ENCODE measurements at regions not wholly inside any gene's neighbourhood (a gene's known extent, or its start where the extent isn't known, plus 50 kb on each side); places are given as distances from the start of the nearest gene placed in this dataset.
"Not testable (repeated sequence)": the region's sequence is repeated elsewhere in the genome, so short reads cannot be mapped to it uniquely, and the experiment has no call there.

- TF ChIP-seq EZH2 (IDR thresholded peaks at IDR 0.05), result no peak
- TF ChIP-seq FOXP2 (optimal IDR thresholded peaks at IDR 0.05; ENCODE audit: control extremely low read depth, extremely low read length, insufficient read depth), result no peak
- TF ChIP-seq POLR2AphosphoS5 (IDR thresholded peaks at IDR 0.05; ENCODE audit: borderline replicate concordance, low read depth, low read length), result no peak
- H3K9ac ChIP-seq (ENCODE audit: insufficient read length), result no peak overlapping the region
Measured at GRCh38 chr7:142522735-142523134, 226.5 kb upstream of the PRSS1 start.

GRCh38 chr7:142520885-142521284 is 228.4 kb upstream of the PRSS1 start:
- H3K36me3 ChIP-seq (ENCODE audit: insufficient read depth, low read length); DNase-seq (ENCODE audit: low read depth, low spot score); H3K4me3 ChIP-seq; H3K9ac ChIP-seq (ENCODE audit: insufficient read length); H3K27ac ChIP-seq; H3K9me3 ChIP-seq (ENCODE audit: low read depth, low read length): not testable (repeated sequence)

More at GRCh38 chr7:142522735-142523134, 226.5 kb upstream of the PRSS1 start:
- DNase-seq (ENCODE audit: low read depth, low spot score), result no peak
- H3K4me3 ChIP-seq, result no peak overlapping the region
- no peak overlapping the region for H3K27ac ChIP-seq
- H3K36me3 ChIP-seq (ENCODE audit: insufficient read depth, low read length), result no peaks in the 10 kb centered on the region
- no peaks in the 10 kb centered on the region for H3K9me3 ChIP-seq (ENCODE audit: low read depth, low read length)

GRCh38 chr7:142520455-142520854 is 228.8 kb upstream of the PRSS1 start:
- H3K27ac ChIP-seq, result not testable (repeated sequence)

GRCh38 chr7:142519079-142520078 is 229.9 kb upstream of the PRSS1 start:
- no peaks in the 10 kb centered on the region for H3K36me3 ChIP-seq (ENCODE audit: insufficient read depth, low read length)
- DNase-seq (ENCODE audit: low read depth, low spot score), result no peak
- H3K9me3 ChIP-seq (ENCODE audit: low read depth, low read length), result no peaks in the 10 kb centered on the region
- no peak for TF ChIP-seq EZH2 (IDR thresholded peaks at IDR 0.05)
- no peak for TF ChIP-seq FOXP2 (optimal IDR thresholded peaks at IDR 0.05; ENCODE audit: control extremely low read depth, extremely low read length, insufficient read depth)
- no peak for TF ChIP-seq POLR2AphosphoS5 (IDR thresholded peaks at IDR 0.05; ENCODE audit: borderline replicate concordance, low read depth, low read length)
- no peak overlapping the region for H3K4me3 ChIP-seq
- no peak overlapping the region for H3K27ac ChIP-seq
- no peak overlapping the region for H3K9ac ChIP-seq (ENCODE audit: insufficient read length)

More at GRCh38 chr7:142520455-142520854, 228.8 kb upstream of the PRSS1 start:
- H3K4me3 ChIP-seq; H3K36me3 ChIP-seq (ENCODE audit: insufficient read depth, low read length); H3K9ac ChIP-seq (ENCODE audit: insufficient read length); H3K9me3 ChIP-seq (ENCODE audit: low read depth, low read length); DNase-seq (ENCODE audit: low read depth, low spot score): not testable (repeated sequence)

GRCh38 chr7:142516038-142516501 is 233.2 kb upstream of the PRSS1 start:
- no peaks in the 10 kb centered on the region for H3K36me3 ChIP-seq (ENCODE audit: insufficient read depth, low read length)
- H3K9me3 ChIP-seq (ENCODE audit: low read depth, low read length), result no peaks in the 10 kb centered on the region
- TF ChIP-seq EZH2 (IDR thresholded peaks at IDR 0.05), result no peak
- TF ChIP-seq POLR2AphosphoS5 (IDR thresholded peaks at IDR 0.05; ENCODE audit: borderline replicate concordance, low read depth, low read length), result no peak
- no peak for TF ChIP-seq FOXP2 (optimal IDR thresholded peaks at IDR 0.05; ENCODE audit: control extremely low read depth, extremely low read length, insufficient read depth)
- no peak overlapping the region for H3K4me3 ChIP-seq
- DNase-seq (ENCODE audit: low read depth, low spot score), result peak; percentile 40
- H3K9ac ChIP-seq (ENCODE audit: insufficient read length), result no peak overlapping the region
- H3K27ac ChIP-seq, result no peak overlapping the region

- H3K9ac ChIP-seq (ENCODE audit: insufficient read length); H3K36me3 ChIP-seq (ENCODE audit: insufficient read depth, low read length); H3K9me3 ChIP-seq (ENCODE audit: low read depth, low read length); DNase-seq (ENCODE audit: low read depth, low spot score); H3K27ac ChIP-seq; H3K4me3 ChIP-seq: not testable (repeated sequence)
Measured at GRCh38 chr7:142514716-142515115, 234.6 kb upstream of the PRSS1 start.

- no peak for DNase-seq (ENCODE audit: low read depth, low spot score)
- Histone ChIP-seq H3K9ac (ENCODE audit: insufficient read length) (no peak overlapping the region), H3K4me3 (no peak overlapping the region), H3K36me3 (ENCODE audit: insufficient read depth, low read length) (no peaks in the 10 kb centered on the region), H3K27ac (no peak overlapping the region), H3K9me3 (ENCODE audit: low read depth, low read length) (no peaks in the 10 kb centered on the region)
- TF ChIP-seq FOXP2 (optimal IDR thresholded peaks at IDR 0.05; ENCODE audit: control extremely low read depth, extremely low read length, insufficient read depth), result no peak
- TF ChIP-seq POLR2AphosphoS5 (IDR thresholded peaks at IDR 0.05; ENCODE audit: borderline replicate concordance, low read depth, low read length), result no peak
- no peak for TF ChIP-seq EZH2 (IDR thresholded peaks at IDR 0.05)
Measured at GRCh38 chr7:142513178-142513955, 235.9 kb upstream of the PRSS1 start.

- TF ChIP-seq EZH2 (IDR thresholded peaks at IDR 0.05), result no peak
- no peak for TF ChIP-seq FOXP2 (optimal IDR thresholded peaks at IDR 0.05; ENCODE audit: control extremely low read depth, extremely low read length, insufficient read depth)
- TF ChIP-seq POLR2AphosphoS5 (IDR thresholded peaks at IDR 0.05; ENCODE audit: borderline replicate concordance, low read depth, low read length), result no peak
- Histone ChIP-seq H3K27ac (no peak overlapping the region), H3K9me3 (ENCODE audit: low read depth, low read length) (no peaks in the 10 kb centered on the region), H3K4me3 (no peak overlapping the region), H3K36me3 (ENCODE audit: insufficient read depth, low read length) (no peaks in the 10 kb centered on the region), H3K9ac (ENCODE audit: insufficient read length) (no peak overlapping the region)
- no peak for DNase-seq (ENCODE audit: low read depth, low spot score)
Measured at GRCh38 chr7:142511801-142512200, 237.5 kb upstream of the PRSS1 start.

Measured in SK-N-MC (cell line).